ENCODE measurements at regions not wholly inside any gene's neighbourhood (a gene's known extent, or its start where the extent isn't known, plus 50 kb on each side); places are given as distances from the start of the nearest gene placed in this dataset.
"Not testable (repeated sequence)": the region's sequence is repeated elsewhere in the genome, so short reads cannot be mapped to it uniquely, and the experiment has no call there.

DNA sequence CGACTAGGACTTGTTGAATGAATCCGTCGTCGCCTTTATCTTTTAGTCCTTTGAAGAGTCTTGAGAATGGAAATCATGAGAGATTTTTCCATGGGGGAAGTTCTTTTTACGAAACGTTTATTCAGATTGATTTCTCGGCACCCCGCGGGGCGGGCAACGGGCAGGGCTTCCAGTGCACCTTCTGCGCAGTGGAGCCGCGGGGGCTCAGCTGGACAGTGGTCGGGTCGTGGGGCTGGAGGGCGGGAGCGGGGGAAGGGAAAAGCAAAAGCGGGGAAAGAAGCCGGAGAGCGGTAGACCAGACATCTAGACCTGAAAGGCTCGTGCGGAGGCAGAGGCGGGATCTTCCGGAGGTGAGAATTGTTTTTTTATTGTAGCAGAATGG is 103.0 kb downstream of the NBPF11 start:
- peak; percentile 47 for DNase-seq

DNA sequence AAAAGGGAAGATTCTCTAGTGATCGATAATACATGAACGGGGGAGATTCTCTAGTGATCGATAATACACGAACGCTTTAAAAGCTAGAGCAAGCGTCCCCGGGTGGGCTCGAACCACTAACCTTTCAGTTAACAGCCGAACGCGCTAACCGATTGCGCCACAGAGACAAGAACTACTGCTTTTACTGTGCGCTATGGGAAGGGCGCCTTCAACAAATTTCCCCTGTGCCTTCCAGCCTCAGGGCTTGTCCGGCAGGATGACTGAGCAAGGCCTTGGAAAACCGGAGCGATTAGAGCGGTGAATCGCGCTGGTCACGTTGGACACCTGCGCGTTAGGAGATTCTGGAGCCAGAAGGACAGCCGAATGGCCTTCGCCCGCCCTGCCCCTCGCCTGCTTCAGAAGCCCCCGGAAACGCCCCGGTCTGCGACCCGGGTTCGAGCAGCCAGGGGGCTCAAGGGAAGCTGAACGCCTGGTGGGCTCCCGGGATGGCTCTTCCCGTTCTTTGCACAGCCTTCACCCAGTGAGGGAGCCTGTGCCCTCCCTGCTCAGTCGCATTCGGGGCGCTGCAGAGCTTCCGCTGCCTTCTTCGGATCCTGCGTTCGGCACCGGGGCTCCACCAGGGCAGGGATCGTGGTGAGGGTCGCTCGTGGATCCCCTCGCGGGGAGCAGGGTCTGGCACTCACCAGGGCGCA is 103.5 kb downstream of the NBPF11 start:
- DNase-seq, result peak; percentile 48

DNA sequence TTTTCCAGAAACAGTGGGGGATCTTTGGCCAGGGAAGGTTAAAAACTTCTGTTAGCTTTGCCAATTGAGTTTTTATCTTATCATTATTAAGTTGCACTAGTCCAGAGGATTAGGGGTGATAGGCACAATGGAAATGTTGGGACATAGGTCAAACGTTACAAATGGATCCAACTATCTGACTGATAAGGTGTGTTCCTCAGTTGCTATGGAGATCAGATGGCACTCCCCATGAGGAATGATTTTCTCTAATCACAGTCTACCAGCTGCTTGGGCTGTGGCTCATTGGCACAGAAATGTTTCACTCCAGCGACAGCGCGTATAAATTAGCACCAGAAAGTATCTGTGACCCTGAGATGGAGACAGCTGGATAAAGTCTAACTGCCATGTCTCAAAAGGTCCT is 106.2 kb downstream of the NBPF11 start:
- DNase-seq, result not testable (repeated sequence)

DNA sequence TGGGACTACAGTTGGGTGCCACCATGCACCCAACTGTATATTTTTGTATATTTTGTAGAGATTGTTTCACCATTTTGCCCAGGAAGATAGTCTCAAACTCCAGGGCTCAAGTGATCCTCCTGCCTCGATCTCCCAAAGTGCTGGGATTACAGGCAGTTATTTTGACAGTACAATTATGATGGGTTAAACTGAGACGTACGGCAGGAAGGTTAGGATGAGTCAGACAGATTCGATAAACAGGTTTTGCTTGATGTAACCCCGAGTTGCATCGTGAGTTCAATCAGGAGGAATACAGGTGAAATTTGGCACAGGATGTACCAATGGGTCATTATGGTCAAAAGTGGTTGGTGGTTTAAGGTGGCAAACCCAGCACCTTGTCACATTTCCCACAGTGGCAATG is 107.6 kb downstream of the NBPF11 start:
- DNase-seq, result not testable (repeated sequence)
